ENCODE measurements at regions not wholly inside any gene's neighbourhood (a gene's known extent, or its start where the extent isn't known, plus 50 kb on each side); places are given as distances from the start of the nearest gene placed in this dataset.

DNA sequence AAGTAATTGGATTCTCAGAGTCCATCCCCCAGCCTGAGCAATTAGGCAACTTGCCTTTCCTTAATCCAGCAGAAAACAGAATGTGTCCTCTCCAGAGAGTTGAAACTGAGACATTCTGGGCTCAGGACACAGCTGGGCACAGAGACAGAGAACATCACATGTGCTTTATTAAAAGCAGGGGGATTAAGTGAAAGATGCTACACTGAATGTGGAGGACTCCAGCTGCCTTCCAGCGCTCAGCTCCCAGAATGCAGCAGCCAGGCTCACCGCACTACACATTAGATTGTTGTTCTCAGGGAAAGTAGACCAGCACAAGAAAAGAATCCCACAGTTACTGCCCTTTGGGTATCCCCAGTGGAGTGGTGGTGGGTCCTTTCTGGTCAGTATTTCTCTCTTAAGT, 141.6 kb upstream of the IL12B start:
- H3K4me3 ChIP-seq: no peak overlapping the region
- no peaks in the 10 kb centered on the region for H3K9me3 ChIP-seq (replicated peaks in 1 of 3)
- no peaks in the 10 kb centered on the region for H3K4me1 ChIP-seq (replicated peaks in 1 of 2)
- TF ChIP-seq POLR2A (IDR thresholded peaks at IDR 0.05): no peak
- TF ChIP-seq, protein P1, sequence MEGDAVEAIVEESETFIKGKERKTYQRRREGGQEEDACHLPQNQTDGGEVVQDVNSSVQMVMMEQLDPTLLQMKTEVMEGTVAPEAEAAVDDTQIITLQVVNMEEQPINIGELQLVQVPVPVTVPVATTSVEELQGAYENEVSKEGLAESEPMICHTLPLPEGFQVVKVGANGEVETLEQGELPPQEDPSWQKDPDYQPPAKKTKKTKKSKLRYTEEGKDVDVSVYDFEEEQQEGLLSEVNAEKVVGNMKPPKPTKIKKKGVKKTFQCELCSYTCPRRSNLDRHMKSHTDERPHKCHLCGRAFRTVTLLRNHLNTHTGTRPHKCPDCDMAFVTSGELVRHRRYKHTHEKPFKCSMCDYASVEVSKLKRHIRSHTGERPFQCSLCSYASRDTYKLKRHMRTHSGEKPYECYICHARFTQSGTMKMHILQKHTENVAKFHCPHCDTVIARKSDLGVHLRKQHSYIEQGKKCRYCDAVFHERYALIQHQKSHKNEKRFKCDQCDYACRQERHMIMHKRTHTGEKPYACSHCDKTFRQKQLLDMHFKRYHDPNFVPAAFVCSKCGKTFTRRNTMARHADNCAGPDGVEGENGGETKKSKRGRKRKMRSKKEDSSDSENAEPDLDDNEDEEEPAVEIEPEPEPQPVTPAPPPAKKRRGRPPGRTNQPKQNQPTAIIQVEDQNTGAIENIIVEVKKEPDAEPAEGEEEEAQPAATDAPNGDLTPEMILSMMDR (IDR thresholded peaks at IDR 0.05): no peak
- DNase-seq: no peak
- intact Hi-C loops (cut with DNase I): no loop called here
- 86 to 100% (median 88%) methylated on average over 2 of the region's 2 CpGs for WGBS, 4 donors
- no peaks in the 10 kb centered on the region for H3K36me3 ChIP-seq (replicated peaks in 1 of 2)
- no peaks in the 10 kb centered on the region for H3K27me3 ChIP-seq
- H3K27ac ChIP-seq: no peak overlapping the region

DNA sequence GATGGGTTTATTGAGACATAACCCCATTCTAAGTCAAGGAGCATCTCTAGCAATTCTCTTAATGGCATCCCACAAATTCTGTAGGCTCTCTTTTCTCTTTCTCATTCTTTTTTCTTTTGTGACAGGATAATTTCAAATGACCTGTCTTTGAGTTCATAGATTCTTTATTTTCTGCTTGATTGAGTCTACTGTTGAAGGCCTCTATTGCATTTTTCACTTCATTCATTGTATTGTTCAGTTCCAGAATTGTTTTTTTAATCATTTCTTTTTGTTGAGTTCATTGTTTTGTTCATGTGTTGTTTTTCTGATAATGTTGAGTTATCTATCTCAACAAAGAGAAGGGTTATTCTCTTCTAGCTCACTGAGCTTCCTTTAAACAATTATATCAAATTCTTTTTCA, 144.7 kb upstream of the IL12B start:
- H3K9me3 ChIP-seq (replicated peaks in 1 of 3): no peaks in the 10 kb centered on the region
- intact Hi-C loops (cut with DNase I): no loop called here
- TF ChIP-seq, protein P1 (IDR thresholded peaks at IDR 0.05): no peak
- TF ChIP-seq POLR2A (IDR thresholded peaks at IDR 0.05): no peak

DNA sequence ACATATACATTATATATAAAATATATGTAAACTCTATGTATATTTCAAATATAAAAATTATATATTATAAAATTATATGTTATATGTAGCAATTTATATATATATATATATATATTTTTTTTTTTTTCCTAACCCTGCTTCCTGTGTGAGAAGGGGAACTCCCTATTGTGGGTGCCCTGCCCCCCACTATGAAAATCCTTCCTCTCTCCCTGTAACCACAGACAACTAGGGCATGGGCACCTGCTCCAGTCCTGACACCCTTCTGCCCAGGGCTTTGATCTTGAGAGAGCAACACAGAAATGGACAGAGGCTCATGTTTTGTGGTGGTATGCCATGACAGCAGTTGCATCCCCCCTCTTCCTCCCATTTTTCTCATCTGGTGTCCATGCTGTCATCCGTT, 148.7 kb upstream of the IL12B start:
- DNase-seq: no peak
- TF ChIP-seq, protein P1 (IDR thresholded peaks at IDR 0.05): no peak
- TF ChIP-seq POLR2A (IDR thresholded peaks at IDR 0.05): no peak
- WGBS, 4 donors: 69 to 92% (median 81%) methylated on average over 1 of the region's 1 CpG
- Histone ChIP-seq H3K27me3 (no peaks in the 10 kb centered on the region), H3K4me3 (no peak overlapping the region), H3K4me1 (replicated peaks in 1 of 2) (no peaks in the 10 kb centered on the region), H3K9me3 (replicated peaks in 1 of 3) (no peaks in the 10 kb centered on the region), H3K36me3 (replicated peaks in 1 of 2) (no peaks in the 10 kb centered on the region), H3K27ac (no peak overlapping the region)
- intact Hi-C loops (cut with DNase I): no loop called here

More for the DNA sequence above, 144.7 kb upstream of the IL12B start:
- H3K27me3 ChIP-seq: no peaks in the 10 kb centered on the region
- no peak overlapping the region for H3K27ac ChIP-seq
- no peaks in the 10 kb centered on the region for H3K36me3 ChIP-seq (replicated peaks in 1 of 2)
- DNase-seq: no peak
- H3K4me1 ChIP-seq (replicated peaks in 1 of 2): no peaks in the 10 kb centered on the region
- no peak overlapping the region for H3K4me3 ChIP-seq

DNA sequence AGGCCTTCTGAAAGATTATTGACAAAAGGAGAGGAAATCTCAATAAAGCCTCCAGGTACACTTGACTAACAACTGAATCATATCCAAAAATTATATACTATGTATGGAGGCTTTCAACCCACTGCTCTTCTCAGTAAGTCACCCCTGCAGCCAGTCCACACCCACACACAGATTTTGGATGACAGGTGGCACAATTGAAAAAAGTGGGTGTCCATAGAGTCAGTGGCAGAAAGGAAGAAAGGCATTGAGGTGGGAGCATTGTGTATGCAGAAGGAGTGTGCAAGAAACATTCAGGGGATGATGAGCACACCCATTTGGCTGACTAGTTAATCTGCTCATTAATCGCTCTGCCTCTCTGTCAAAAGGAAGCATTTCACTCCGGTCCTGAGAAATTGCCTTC, 150.6 kb upstream of the IL12B start:
- Histone ChIP-seq H3K4me1 (replicated peaks in 1 of 2) (no peaks in the 10 kb centered on the region), H3K36me3 (replicated peaks in 1 of 2) (no peaks in the 10 kb centered on the region), H3K4me3 (no peak overlapping the region), H3K27ac (no peak overlapping the region), H3K9me3 (replicated peaks in 1 of 3) (no peaks in the 10 kb centered on the region), H3K27me3 (no peaks in the 10 kb centered on the region)
- 90 to 97% (median 91%) methylated on average over 2 of the region's 2 CpGs for WGBS, 4 donors
- no peak for DNase-seq
- intact Hi-C loops (cut with DNase I): no loop called here
- TF ChIP-seq, protein P1 (IDR thresholded peaks at IDR 0.05): no peak
- TF ChIP-seq POLR2A (IDR thresholded peaks at IDR 0.05): no peak
